ENCODE measurements at regions not wholly inside any gene's neighbourhood (a gene's known extent, or its start where the extent isn't known, plus 50 kb on each side); places are given as distances from the start of the nearest gene placed in this dataset.

- TF ChIP-seq CTCF (IDR thresholded peaks at IDR 0.05) (no peak), POLR2A (IDR thresholded peaks at IDR 0.05) (no peak)
Observed at GRCh38 chr7:16234493-16235146, 186.7 kb downstream of the CRPPA start.
